Left lung (tissue), 4 donors: ENCODE measurements at regions not wholly inside any gene's neighbourhood (a gene's known extent, or its start where the extent isn't known, plus 50 kb on each side); places are given as distances from the start of the nearest gene placed in this dataset.
A peak's percentile ranks its signal among the peaks of the same experiment; 100 is the strongest.
"Not testable (repeated sequence)": the region's sequence is repeated elsewhere in the genome, so short reads cannot be mapped to it uniquely, and the experiment has no call there.

Experiments
- ATAC-seq: fragments of 200-7000 bp; cut with Tn5 transposase; one replicate; pipeline ENCODE4 v1.9.1; 2020; ENCODE audit warnings: moderate library complexity
- DNase-seq, 4 donors: peaks; one replicate each; pipeline ENCODE4 v3.0.0-alpha.2; 2013 to 2020
- H3K27ac ChIP-seq, 2 donors: fragments of 200-600 bp; sonication (generic) in 1 of 2; one replicate each; pipeline versions ENCODE4 v1.5.0 to v1.8.0; 2020 to 2021
- H3K27me3 ChIP-seq, 2 donors: fragments of 200-600 bp; sonication (generic) in 1 of 2; one replicate each; pipeline versions ENCODE4 v1.5.0 to v1.8.0; 2020 to 2021
- H3K36me3 ChIP-seq, 2 donors: fragments of 200-600 bp; sonication (generic) in 1 of 2; one replicate each; pipeline versions ENCODE4 v1.5.0 to v1.8.0; 2020 to 2021
- H3K4me1 ChIP-seq, 2 donors: fragments of 200-600 bp; one replicate each; pipeline ENCODE4 v1.8.0; 2021
- H3K4me3 ChIP-seq, 2 donors: fragments of 200-600 bp; sonication (generic) in 1 of 2; one replicate each; pipeline versions ENCODE4 v1.5.0 to v1.8.0; 2020 to 2021; ENCODE audit warnings: mild to moderate bottlenecking in 1 of 2
- H3K9me3 ChIP-seq, 2 donors: fragments of 200-600 bp; sonication (generic) in 1 of 2; one replicate each; pipeline versions ENCODE4 v1.5.0 to v1.8.0; 2020 to 2021
- CTCF ChIP-seq, 2 donors: fragments of 200-600 bp; sonication (generic) in 1 of 2; IDR thresholded peaks; one replicate each; pipeline versions ENCODE4 v1.5.0 to v1.8.0; 2021; ENCODE audit warnings: antibody characterized with exemption in 2 of 2
- intact Hi-C, 2 donors: fragments of 100-400 bp; cut with DNase I; formaldehyde crosslinking; loops; one replicate each; pipeline versions ENCODE4 v1.11.2 to v1.14.2; 2022
- donor health status: DM: no; HTN: yes; CAD: no.
- donor health status: DM: no; HTN: no; CAD: no.

- Histone ChIP-seq H3K4me1 (peaks cover 0 to 11% of the 10 kb centered on the region in 2 donors), H3K4me3 (no peak overlapping the region), H3K27ac (peak overlapping the region in 1 of 2 donors; percentile 58), H3K27me3 (no peaks in the 10 kb centered on the region), H3K9me3 (peaks cover 0 to 6% of the 10 kb centered on the region in 2 donors), H3K36me3 (no peaks in the 10 kb centered on the region)
- intact Hi-C loops: no loop called here
- no peak for TF ChIP-seq CTCF (IDR thresholded peaks at IDR 0.05)
- DNase-seq (peak in 2 of 4 donors; percentile 61 to 67), ATAC-seq (peak; percentile 77)
Measured at GRCh38 chr6:166708460-166708859, 81.4 kb upstream of the RPS6KA2 start.

GRCh38 chr6:166707045-166707444 lies 80.0 kb upstream of the RPS6KA2 start:
- peak in 3 of 4 donors; percentile 41 to 92 (median 59) for DNase-seq
- H3K4me1 ChIP-seq: peaks cover 0 to 11% of the 10 kb centered on the region in 2 donors
- no peak overlapping the region for H3K4me3 ChIP-seq
- no peaks in the 10 kb centered on the region for H3K36me3 ChIP-seq
- no peaks in the 10 kb centered on the region for H3K27me3 ChIP-seq
- intact Hi-C loops: no loop called here
- peak overlapping the region in 1 of 2 donors; percentile 33 for H3K27ac ChIP-seq
- peak; percentile 84 for ATAC-seq
- H3K9me3 ChIP-seq: peaks cover 0 to 6% of the 10 kb centered on the region in 2 donors
- peak; percentile 50 to 57 for TF ChIP-seq CTCF (IDR thresholded peaks at IDR 0.05)

- ATAC-seq (no peak), DNase-seq (no peak)
- H3K36me3 ChIP-seq: no peaks in the 10 kb centered on the region
- H3K4me3 ChIP-seq: no peak overlapping the region
- no peaks in the 10 kb centered on the region for H3K9me3 ChIP-seq
- peaks cover 0 to 11% of the 10 kb centered on the region in 2 donors for H3K4me1 ChIP-seq
- no peak overlapping the region for H3K27ac ChIP-seq
- TF ChIP-seq CTCF (IDR thresholded peaks at IDR 0.05): no peak
- no peaks in the 10 kb centered on the region for H3K27me3 ChIP-seq
- intact Hi-C loops: no loop called here
Measured at GRCh38 chr6:166705069-166705468, 78.0 kb upstream of the RPS6KA2 start.

GRCh38 chr6:166704171-166704570 lies 77.1 kb upstream of the RPS6KA2 start:
- H3K4me3 ChIP-seq: no peak overlapping the region
- no peak for TF ChIP-seq CTCF (IDR thresholded peaks at IDR 0.05)
- intact Hi-C loops: no loop called here
- no peaks in the 10 kb centered on the region for H3K9me3 ChIP-seq
- peaks cover 0 to 9% of the 10 kb centered on the region in 2 donors for H3K4me1 ChIP-seq
- H3K27me3 ChIP-seq: no peaks in the 10 kb centered on the region
- ATAC-seq (no peak), DNase-seq (no peak)
- no peaks in the 10 kb centered on the region for H3K36me3 ChIP-seq
- no peak overlapping the region for H3K27ac ChIP-seq

GRCh38 chr6:166703149-166703710 lies 76.2 kb upstream of the RPS6KA2 start:
- no peaks in the 10 kb centered on the region for H3K36me3 ChIP-seq

GRCh38 chr6:166701424-166701823 lies 74.4 kb upstream of the RPS6KA2 start:
- H3K9me3 ChIP-seq, ATAC-seq, H3K27ac ChIP-seq, H3K4me3 ChIP-seq, intact Hi-C loops, DNase-seq, H3K36me3 ChIP-seq, H3K4me1 ChIP-seq, H3K27me3 ChIP-seq: not testable (repeated sequence)

More at GRCh38 chr6:166703149-166703710, 76.2 kb upstream of the RPS6KA2 start:
- Histone ChIP-seq H3K4me1 (peaks cover 0 to 6% of the 10 kb centered on the region in 2 donors), H3K9me3 (no peaks in the 10 kb centered on the region), H3K4me3 (no peak overlapping the region), H3K27ac (no peak overlapping the region), H3K27me3 (no peaks in the 10 kb centered on the region)
- intact Hi-C loops: no loop called here
- DNase-seq (no peak), ATAC-seq (no peak)
- TF ChIP-seq CTCF (IDR thresholded peaks at IDR 0.05): no peak

- H3K9me3 ChIP-seq, H3K27ac ChIP-seq, intact Hi-C loops, H3K27me3 ChIP-seq, H3K4me1 ChIP-seq, ATAC-seq, H3K36me3 ChIP-seq, DNase-seq, H3K4me3 ChIP-seq: not testable (repeated sequence)
Measured at GRCh38 chr6:166700871-166701270, 73.8 kb upstream of the RPS6KA2 start.
